ENCODE measurements at regions not wholly inside any gene's neighbourhood (a gene's known extent, or its start where the extent isn't known, plus 50 kb on each side); places are given as distances from the start of the nearest gene placed in this dataset.
A peak's percentile ranks its signal among the peaks of the same experiment; 100 is the strongest.
"Not testable (repeated sequence)": the region's sequence is repeated elsewhere in the genome, so short reads cannot be mapped to it uniquely, and the experiment has no call there.

DNA sequence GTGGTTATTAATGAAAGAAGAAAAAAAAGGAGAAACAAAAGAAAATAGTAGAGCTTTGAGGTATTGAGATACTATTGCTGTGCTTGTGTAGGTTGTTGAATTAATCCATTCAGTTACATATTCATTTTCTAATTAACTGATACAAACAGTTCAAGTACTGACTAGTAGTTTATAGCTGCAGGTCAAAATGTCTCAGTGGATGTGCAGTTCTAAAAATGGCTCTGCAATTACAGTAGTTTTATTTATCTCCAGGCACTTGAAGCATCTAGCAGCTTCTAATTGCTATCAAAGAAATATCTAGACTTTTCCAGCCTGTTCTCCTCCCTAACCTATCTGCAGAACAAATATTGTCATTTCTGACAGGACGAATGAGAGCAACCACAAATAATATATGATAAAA is 1887.7 kb upstream of the PCDH7 start:
- no peaks in the 10 kb centered on the region for H3K27me3 ChIP-seq
- H3K4me3 ChIP-seq: no peak overlapping the region
- peaks cover 9% of the 10 kb centered on the region; the same call in 1 of the 2 replicates for H3K4me1 ChIP-seq
- DNase-seq: no peak
- H3K36me3 ChIP-seq: no peaks in the 10 kb centered on the region
- no peak overlapping the region for H3K27ac ChIP-seq
- H3K9me3 ChIP-seq (replicated peaks): no peaks in the 10 kb centered on the region

- no peaks in the 10 kb centered on the region for H3K27me3 ChIP-seq
- no peak for DNase-seq
- H3K9me3 ChIP-seq (replicated peaks): no peaks in the 10 kb centered on the region
- no peak overlapping the region for H3K4me3 ChIP-seq
- H3K36me3 ChIP-seq: no peaks in the 10 kb centered on the region
- peaks cover 9% of the 10 kb centered on the region; the same call in 1 of the 2 replicates for H3K4me1 ChIP-seq
- no peak overlapping the region for H3K27ac ChIP-seq
Measured at GRCh38 chr4:28834120-28834519, 1886.0 kb upstream of the PCDH7 start.

DNA sequence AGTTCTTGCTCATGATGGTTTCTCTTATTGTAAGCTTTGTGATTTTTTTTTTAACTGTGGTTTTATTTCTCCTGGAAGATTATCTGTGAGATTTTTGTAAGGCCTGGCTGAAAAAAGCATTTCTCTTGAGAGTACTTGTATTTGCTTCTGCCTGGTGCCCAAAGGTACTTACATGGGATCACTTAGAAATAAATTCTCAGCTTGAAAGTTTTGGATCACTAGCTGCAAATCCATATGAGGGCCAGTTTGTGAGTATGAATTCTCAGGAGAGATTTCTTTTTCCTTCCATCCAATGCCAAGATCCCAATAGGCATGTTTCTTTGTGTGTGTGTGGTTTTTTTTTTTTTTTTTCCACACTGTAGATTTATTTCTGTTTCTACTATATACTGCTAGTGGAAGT is 1884.7 kb upstream of the PCDH7 start:
- H3K4me3 ChIP-seq: no peak overlapping the region
- no peaks in the 10 kb centered on the region for H3K9me3 ChIP-seq (replicated peaks)
- no peak overlapping the region for H3K27ac ChIP-seq
- no peaks in the 10 kb centered on the region for H3K36me3 ChIP-seq
- H3K27me3 ChIP-seq: no peaks in the 10 kb centered on the region
- peaks cover 9% of the 10 kb centered on the region; the same call in 1 of the 2 replicates for H3K4me1 ChIP-seq
- no peak for DNase-seq

DNA sequence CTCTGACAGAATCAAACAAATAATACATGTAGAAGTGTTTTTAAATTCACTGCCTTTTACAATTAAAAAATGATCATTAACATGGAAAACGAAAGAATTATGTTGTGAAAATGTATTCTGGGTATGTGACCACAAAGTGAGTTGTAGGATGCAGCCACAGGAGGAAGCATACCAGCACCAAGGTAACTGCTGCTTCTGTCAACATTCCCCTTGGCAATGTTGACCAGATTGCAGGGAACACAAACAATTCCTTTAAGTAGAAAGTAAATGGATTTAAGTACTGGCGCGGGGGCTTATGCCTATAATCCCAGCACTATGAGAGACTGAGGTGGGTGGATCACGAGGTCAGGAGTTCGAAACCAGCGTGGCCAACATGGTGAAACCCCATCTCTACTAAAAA is 1877.9 kb upstream of the PCDH7 start:
- no peak overlapping the region for H3K27ac ChIP-seq
- no peaks in the 10 kb centered on the region for H3K9me3 ChIP-seq (replicated peaks)
- H3K4me3 ChIP-seq: no peak overlapping the region
- no peaks in the 10 kb centered on the region for H3K36me3 ChIP-seq
- DNase-seq: no peak
- H3K27me3 ChIP-seq: no peaks in the 10 kb centered on the region
- no peaks in the 10 kb centered on the region for H3K4me1 ChIP-seq

DNA sequence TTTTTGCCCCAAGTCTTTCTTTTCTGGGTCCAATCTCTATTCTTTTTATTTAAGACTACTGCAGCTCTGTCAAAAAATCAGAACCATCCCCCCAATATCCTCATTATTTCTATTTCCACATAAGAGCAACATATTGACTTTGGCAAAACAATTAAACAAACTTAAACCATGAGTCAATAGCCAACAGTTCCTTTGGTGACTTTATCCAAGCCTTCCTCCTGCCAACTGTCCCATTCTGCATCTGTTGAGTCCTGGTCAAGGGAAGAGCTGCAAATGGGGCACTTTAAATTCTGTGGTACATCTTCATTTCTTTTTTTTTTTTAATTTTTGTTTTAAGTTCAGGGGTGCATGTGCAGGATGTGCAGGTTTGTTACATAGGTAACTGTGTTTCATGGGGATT is 1875.0 kb upstream of the PCDH7 start:
- Histone ChIP-seq H3K27ac (no peak overlapping the region), H3K9me3 (replicated peaks) (no peaks in the 10 kb centered on the region), H3K36me3 (no peaks in the 10 kb centered on the region), H3K27me3 (no peaks in the 10 kb centered on the region), H3K4me3 (no peak overlapping the region), H3K4me1 (no peaks in the 10 kb centered on the region)
- no peak for DNase-seq

- not testable (repeated sequence) for H3K36me3 ChIP-seq, DNase-seq
Measured at GRCh38 chr4:28857028-28857427, 1863.1 kb upstream of the PCDH7 start.

GRCh38 chr4:28868841-28869240 is 1851.3 kb upstream of the PCDH7 start:
- Histone ChIP-seq H3K27ac (no peak overlapping the region), H3K4me3 (no peak overlapping the region), H3K27me3 (no peaks in the 10 kb centered on the region), H3K4me1 (no peaks in the 10 kb centered on the region), H3K36me3 (no peaks in the 10 kb centered on the region), H3K9me3 (replicated peaks) (no peaks in the 10 kb centered on the region)
- DNase-seq: no peak

More at GRCh38 chr4:28857028-28857427, 1863.1 kb upstream of the PCDH7 start:
- H3K27me3 ChIP-seq; H3K9me3 ChIP-seq (replicated peaks); H3K4me3 ChIP-seq; H3K4me1 ChIP-seq; H3K27ac ChIP-seq: not testable (repeated sequence)

DNA sequence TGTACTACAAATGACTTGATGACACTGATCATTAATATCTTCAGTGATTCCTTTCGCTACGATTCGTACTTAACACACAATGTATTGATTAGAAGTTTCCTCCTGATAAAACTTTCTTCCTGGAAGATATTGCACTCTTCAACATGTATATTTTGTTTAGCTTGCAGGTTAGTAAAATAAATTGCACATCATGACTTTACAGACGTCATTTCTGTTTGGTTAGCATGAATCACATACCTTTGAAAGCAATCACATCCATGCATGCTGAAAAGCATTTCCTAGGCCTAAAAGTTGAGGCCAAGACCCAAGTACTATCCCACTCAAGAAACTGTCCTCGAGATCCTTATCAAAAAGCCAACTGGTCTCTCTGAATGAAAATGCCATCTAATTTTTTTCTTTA is 1841.0 kb upstream of the PCDH7 start:
- no peak for DNase-seq
- Histone ChIP-seq H3K27ac (no peak overlapping the region), H3K4me1 (no peaks in the 10 kb centered on the region), H3K9me3 (replicated peaks) (no peaks in the 10 kb centered on the region), H3K36me3 (no peaks in the 10 kb centered on the region), H3K27me3 (no peaks in the 10 kb centered on the region), H3K4me3 (no peak overlapping the region)

DNA sequence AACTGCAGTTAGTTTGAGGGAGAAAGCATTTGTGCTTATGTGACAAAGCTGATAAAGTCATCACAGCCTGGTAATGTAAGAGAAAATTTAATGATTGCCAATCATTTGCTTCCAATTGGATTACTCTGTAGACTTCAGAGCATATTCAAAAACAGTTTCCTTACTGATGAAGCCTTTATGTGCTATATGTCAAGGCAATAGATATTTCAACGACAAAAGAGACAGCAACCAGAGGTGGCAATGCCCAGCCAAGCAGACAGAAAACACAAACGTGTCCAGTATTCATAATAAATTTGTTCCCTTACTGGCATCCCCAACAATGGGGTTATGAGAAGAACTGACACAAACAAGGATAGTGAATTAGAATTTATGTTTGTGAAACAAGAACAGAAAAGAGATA is 1840.3 kb upstream of the PCDH7 start:
- Histone ChIP-seq H3K9me3 (replicated peaks) (no peaks in the 10 kb centered on the region), H3K4me1 (no peaks in the 10 kb centered on the region), H3K36me3 (no peaks in the 10 kb centered on the region), H3K27ac (no peak overlapping the region), H3K27me3 (no peaks in the 10 kb centered on the region), H3K4me3 (no peak overlapping the region)
- DNase-seq: no peak

- Histone ChIP-seq H3K4me1 (peaks cover 9% of the 10 kb centered on the region; the same call in 1 of the 2 replicates), H3K9me3 (replicated peaks) (no peaks in the 10 kb centered on the region; the same call in 1 of the 2 replicates), H3K4me3 (no peak overlapping the region), H3K27me3 (no peaks in the 10 kb centered on the region), H3K36me3 (no peaks in the 10 kb centered on the region), H3K27ac (no peak overlapping the region)
- no peak for DNase-seq
Measured at GRCh38 chr4:28883211-28883610, 1837.0 kb upstream of the PCDH7 start.

GRCh38 chr4:28886934-28887333 is 1833.2 kb upstream of the PCDH7 start:
- no peak overlapping the region for H3K27ac ChIP-seq
- H3K4me1 ChIP-seq: peaks cover 9% of the 10 kb centered on the region; the same call in 1 of the 2 replicates
- no peak overlapping the region for H3K4me3 ChIP-seq
- H3K36me3 ChIP-seq: no peaks in the 10 kb centered on the region
- no peaks in the 10 kb centered on the region; the same call in 1 of the 2 replicates for H3K9me3 ChIP-seq (replicated peaks)
- no peaks in the 10 kb centered on the region for H3K27me3 ChIP-seq
- no peak for DNase-seq

GRCh38 chr4:28890949-28891775 is 1829.0 kb upstream of the PCDH7 start:
- Histone ChIP-seq H3K36me3 (no peaks in the 10 kb centered on the region), H3K9me3 (replicated peaks) (no peaks in the 10 kb centered on the region), H3K4me3 (no peak overlapping the region), H3K27ac (no peak overlapping the region), H3K27me3 (no peaks in the 10 kb centered on the region), H3K4me1 (peaks cover 9% of the 10 kb centered on the region; the same call in 1 of the 2 replicates)
- no peak for DNase-seq

- Histone ChIP-seq H3K27me3 (no peaks in the 10 kb centered on the region), H3K36me3 (no peaks in the 10 kb centered on the region), H3K9me3 (replicated peaks) (no peaks in the 10 kb centered on the region), H3K27ac (no peak overlapping the region), H3K4me3 (no peak overlapping the region), H3K4me1 (no peaks in the 10 kb centered on the region)
- no peak for DNase-seq
Measured at GRCh38 chr4:28913466-28913865, 1806.7 kb upstream of the PCDH7 start.

DNA sequence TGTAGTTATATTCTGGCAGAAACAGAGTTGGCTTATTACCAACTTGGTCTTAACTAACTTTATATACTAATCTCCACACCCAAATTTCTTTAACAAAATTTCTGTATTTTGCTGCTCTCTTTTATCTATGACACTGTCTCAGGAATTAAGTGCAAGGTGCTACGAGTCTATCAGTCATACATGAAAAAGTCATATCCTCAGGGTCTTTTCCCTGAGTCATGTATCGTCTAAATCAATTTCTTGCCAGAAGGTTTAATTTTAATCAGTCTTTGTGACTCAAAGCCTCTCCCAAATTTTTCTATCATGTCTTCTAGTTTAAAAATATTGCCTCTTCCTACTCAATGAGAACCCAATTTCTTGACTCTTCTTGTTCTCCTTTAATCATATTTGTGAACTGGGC is 1803.6 kb upstream of the PCDH7 start:
- Histone ChIP-seq H3K4me1 (no peaks in the 10 kb centered on the region), H3K36me3 (no peaks in the 10 kb centered on the region), H3K4me3 (no peak overlapping the region), H3K27me3 (no peaks in the 10 kb centered on the region), H3K27ac (no peak overlapping the region), H3K9me3 (replicated peaks) (no peaks in the 10 kb centered on the region)
- DNase-seq: no peak

GRCh38 chr4:28918871-28919270 is 1801.3 kb upstream of the PCDH7 start:
- Histone ChIP-seq H3K9me3 (replicated peaks) (no peaks in the 10 kb centered on the region), H3K36me3 (no peaks in the 10 kb centered on the region), H3K27me3 (no peaks in the 10 kb centered on the region), H3K4me3 (no peak overlapping the region), H3K4me1 (no peaks in the 10 kb centered on the region), H3K27ac (no peak overlapping the region)
- DNase-seq: peak in 1 of 2 experiments; percentile 2

DNA sequence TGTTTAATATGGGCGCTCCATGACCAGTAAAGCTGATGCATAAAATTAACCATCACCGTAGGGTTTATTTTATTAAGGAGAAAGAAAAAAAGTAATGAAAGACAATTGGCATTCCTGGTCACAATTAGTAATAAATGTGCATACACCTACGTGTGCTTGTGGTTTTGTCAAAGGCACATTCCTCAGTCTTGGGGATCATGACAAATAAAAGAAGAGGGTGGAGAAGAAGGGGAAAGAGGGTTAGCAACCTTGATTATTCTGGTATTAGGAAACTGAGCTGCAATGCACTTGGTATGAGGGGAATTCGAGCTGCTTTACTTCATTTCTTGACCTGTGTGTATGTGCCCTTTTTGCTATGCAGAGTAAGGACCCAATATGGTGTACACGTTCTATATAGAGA is 1798.3 kb upstream of the PCDH7 start:
- Histone ChIP-seq H3K4me3 (no peak overlapping the region), H3K27me3 (no peaks in the 10 kb centered on the region), H3K9me3 (replicated peaks) (no peaks in the 10 kb centered on the region), H3K36me3 (no peaks in the 10 kb centered on the region), H3K27ac (no peak overlapping the region), H3K4me1 (no peaks in the 10 kb centered on the region)
- DNase-seq: no peak

Measured in SJCRH30 (cell line).